ENCODE measurements at regions not wholly inside any gene's neighbourhood (a gene's known extent, or its start where the extent isn't known, plus 50 kb on each side); places are given as distances from the start of the nearest gene placed in this dataset.

GRCh38 chr1:8194481-8195227 is 123.3 kb upstream of the SLC45A1 start:
- TF ChIP-seq POLR2AphosphoS5 (IDR thresholded peaks at IDR 0.05; ENCODE audit: low read depth, low read length) (no peak), POLR2A (IDR thresholded peaks at IDR 0.05; ENCODE audit: control extremely low read depth in 1 of 2, low read depth in 2 of 2, low read length in 2 of 2) (no peak), CTCF (IDR thresholded peaks at IDR 0.05; ENCODE audit: control extremely low read depth in 1 of 3, insufficient read depth in 1 of 3, low read depth in 1 of 3, low read length in 3 of 3) (no peak), USF2 (IDR thresholded peaks at IDR 0.05; ENCODE audit: low read length) (no peak), TAF1 (IDR thresholded peaks at IDR 0.05; ENCODE audit: low read depth, low read length) (no peak), SRF (IDR thresholded peaks at IDR 0.05; ENCODE audit: low read depth, low read length) (no peak)

All from H1 (cell line).